H1 (cell line): ENCODE measurements at regions not wholly inside any gene's neighbourhood (a gene's known extent, or its start where the extent isn't known, plus 50 kb on each side); places are given as distances from the start of the nearest gene placed in this dataset.

Source experiments
- CEBPB ChIP-seq: IDR thresholded peaks from 2 replicates; pipeline ENCODE4 v1.6.1; 2012; ENCODE audit warnings: low read depth, low read length
- EP300 ChIP-seq, 2 experiments: IDR thresholded peaks; 1 replicate in 1 of 2; 2 replicates in 1 of 2; pipeline ENCODE4 v1.6.1; 2011 to 2012; ENCODE audit warnings: low read depth in 2 of 2, low read length in 2 of 2, mild to moderate bottlenecking in 2 of 2, borderline replicate concordance in 1 of 2, inconsistent platforms in 1 of 2, moderate library complexity in 1 of 2
- EZH2 ChIP-seq: fragments of 200-600 bp; sonication (generic); IDR thresholded peaks from 2 replicates; pipeline ENCODE4 v1.7.1; 2012; ENCODE audit warnings: low read depth, mild to moderate bottlenecking, moderate library complexity, low read length, inconsistent platforms; ENCODE audit not compliant: severe bottlenecking
- FOSL1 ChIP-seq: IDR thresholded peaks from 2 replicates; pipeline ENCODE4 v1.6.1; 2011; ENCODE audit warnings: mild to moderate bottlenecking, low read depth, low read length, moderate library complexity; ENCODE audit not compliant: insufficient read depth
- GABPA ChIP-seq: IDR thresholded peaks from 2 replicates; pipeline ENCODE4 v1.6.1; 2011; ENCODE audit warnings: mild to moderate bottlenecking, low read length, moderate library complexity, borderline replicate concordance; ENCODE audit not compliant: insufficient read depth
- MAFK ChIP-seq: IDR thresholded peaks from 2 replicates; pipeline ENCODE4 v1.6.1; 2012; ENCODE audit warnings: low read depth, mild to moderate bottlenecking, improper control_type of control experiment, low read length
- RAD21 ChIP-seq, 2 experiments: IDR thresholded peaks in 1 of 2; conservative IDR thresholded peaks in 1 of 2; 2 replicates each; pipeline ENCODE4 v1.6.1; 2011; ENCODE audit warnings: low read depth in 2 of 2, low read length in 2 of 2, improper control_type of control experiment in 1 of 2, inconsistent platforms in 1 of 2, mild to moderate bottlenecking in 1 of 2, moderate library complexity in 1 of 2
- RXRA ChIP-seq: IDR thresholded peaks from 2 replicates; pipeline ENCODE4 v1.6.1; 2011; ENCODE audit warnings: low read depth, mild to moderate bottlenecking, low read length, moderate library complexity; ENCODE audit not compliant: insufficient read depth
- TF ChIP-seq, protein P1 (sequence below), 3 experiments: IDR thresholded peaks; 1 replicate in 2 of 3; 2 replicates in 1 of 3; pipeline versions ENCODE4 v1.5.1 to v1.6.1; 2011; ENCODE audit warnings: low read length in 3 of 3, mild to moderate bottlenecking in 3 of 3, inconsistent platforms in 2 of 3, low read depth in 1 of 3, moderate library complexity in 1 of 3; ENCODE audit not compliant: insufficient read depth in 1 of 3; ENCODE audit errors: control extremely low read depth in 1 of 3

DNA sequence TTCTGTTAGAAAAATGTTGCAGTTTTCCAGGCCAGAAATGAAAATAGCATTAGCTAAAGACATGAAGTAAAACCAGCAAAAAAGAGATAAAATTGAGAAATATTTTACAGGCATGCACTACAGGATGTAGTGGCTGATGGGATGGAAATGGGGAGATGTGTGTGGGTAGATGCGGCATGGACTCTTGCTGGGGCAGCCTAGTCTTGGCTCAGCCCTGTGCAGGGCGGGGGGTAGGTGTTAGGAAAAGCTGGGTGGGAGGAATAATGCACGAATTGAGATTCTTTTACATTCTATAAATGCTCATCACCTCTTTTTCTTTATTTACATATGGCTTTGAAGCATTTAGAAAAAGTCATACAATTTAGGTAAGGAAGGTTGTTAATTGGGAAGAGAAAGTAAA lies 334.2 kb downstream of the NUP35 start:
- TF ChIP-seq EZH2 (no peak), RXRA (no peak), EP300 (IDR thresholded peaks at IDR 0.05; ENCODE audit: borderline replicate concordance in 1 of 2, low read depth in 2 of 2, low read length in 2 of 2) (no peak), RAD21 (IDR thresholded peaks at IDR 0.05 in 1 of 2, conservative IDR thresholded peaks at IDR 0.05 in 1 of 2; ENCODE audit: low read depth in 2 of 2, low read length in 2 of 2) (no peak), MAFK (no peak), FOSL1 (no peak), CEBPB (no peak), GABPA (no peak)
- TF ChIP-seq, protein P1, sequence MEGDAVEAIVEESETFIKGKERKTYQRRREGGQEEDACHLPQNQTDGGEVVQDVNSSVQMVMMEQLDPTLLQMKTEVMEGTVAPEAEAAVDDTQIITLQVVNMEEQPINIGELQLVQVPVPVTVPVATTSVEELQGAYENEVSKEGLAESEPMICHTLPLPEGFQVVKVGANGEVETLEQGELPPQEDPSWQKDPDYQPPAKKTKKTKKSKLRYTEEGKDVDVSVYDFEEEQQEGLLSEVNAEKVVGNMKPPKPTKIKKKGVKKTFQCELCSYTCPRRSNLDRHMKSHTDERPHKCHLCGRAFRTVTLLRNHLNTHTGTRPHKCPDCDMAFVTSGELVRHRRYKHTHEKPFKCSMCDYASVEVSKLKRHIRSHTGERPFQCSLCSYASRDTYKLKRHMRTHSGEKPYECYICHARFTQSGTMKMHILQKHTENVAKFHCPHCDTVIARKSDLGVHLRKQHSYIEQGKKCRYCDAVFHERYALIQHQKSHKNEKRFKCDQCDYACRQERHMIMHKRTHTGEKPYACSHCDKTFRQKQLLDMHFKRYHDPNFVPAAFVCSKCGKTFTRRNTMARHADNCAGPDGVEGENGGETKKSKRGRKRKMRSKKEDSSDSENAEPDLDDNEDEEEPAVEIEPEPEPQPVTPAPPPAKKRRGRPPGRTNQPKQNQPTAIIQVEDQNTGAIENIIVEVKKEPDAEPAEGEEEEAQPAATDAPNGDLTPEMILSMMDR (IDR thresholded peaks at IDR 0.05; ENCODE audit: control extremely low read depth in 1 of 3, insufficient read depth in 1 of 3, low read depth in 1 of 3, low read length in 3 of 3), result no peak
